Mesendoderm (in vitro differentiated cells): ENCODE measurements at regions not wholly inside any gene's neighbourhood (a gene's known extent, or its start where the extent isn't known, plus 50 kb on each side); places are given as distances from the start of the nearest gene placed in this dataset.

Source experiments
- DNase-seq: peaks from one replicate; pipeline ENCODE4 v3.0.0; 2013
- H2AK5ac ChIP-seq: 2 replicates; pipeline ENCODE4 v1.6.1; 2013; ENCODE audit warnings: low read length, inconsistent platforms
- H2BK120ac ChIP-seq: 2 replicates; pipeline ENCODE4 v1.6.1; 2013; ENCODE audit warnings: low read depth, mild to moderate bottlenecking, low read length, moderate library complexity, mixed read lengths
- H2BK15ac ChIP-seq: replicated peaks from 2 replicates; pipeline ENCODE4 v1.6.1; 2013; ENCODE audit warnings: low read depth, mild to moderate bottlenecking, moderate library complexity
- H2BK5ac ChIP-seq: 2 replicates; pipeline ENCODE4 v1.6.1; 2013; ENCODE audit warnings: low read length, inconsistent platforms
- H3K18ac ChIP-seq: 2 replicates; pipeline ENCODE4 v1.6.1; 2013; ENCODE audit warnings: mild to moderate bottlenecking, low read length, mixed read lengths
- H3K23ac ChIP-seq: one replicate; pipeline ENCODE4 v1.6.1; 2013; ENCODE audit warnings: low read length
- H3K27ac ChIP-seq: 2 replicates; pipeline ENCODE4 v1.5.1; 2013; ENCODE audit warnings: low read depth, mild to moderate bottlenecking, inconsistent platforms, low read length, moderate library complexity
- H3K27me3 ChIP-seq: 2 replicates; pipeline ENCODE4 v1.6.1; 2013; ENCODE audit warnings: low read length, control low read depth, mild to moderate bottlenecking, inconsistent platforms; ENCODE audit not compliant: insufficient read depth, poor library complexity
- H3K36me3 ChIP-seq: 2 replicates; pipeline ENCODE4 v1.6.1; 2013; ENCODE audit warnings: low read length, inconsistent platforms; ENCODE audit not compliant: control insufficient read depth, insufficient read depth
- H3K4ac ChIP-seq: one replicate; pipeline ENCODE4 v1.6.1; 2013; ENCODE audit warnings: low read depth, mild to moderate bottlenecking, low read length, moderate library complexity
- H3K4me1 ChIP-seq: 2 replicates; pipeline ENCODE4 v1.6.1; 2013; ENCODE audit warnings: low read depth, low read length, inconsistent platforms; ENCODE audit not compliant: control insufficient read depth
- H3K4me2 ChIP-seq: 2 replicates; pipeline ENCODE4 v1.6.1; 2013; ENCODE audit warnings: low read length
- H3K4me3 ChIP-seq: 2 replicates; pipeline ENCODE4 v1.5.1; 2013; ENCODE audit warnings: mild to moderate bottlenecking, low read length
- H3K56ac ChIP-seq: one replicate; pipeline ENCODE4 v1.6.1; 2013; ENCODE audit warnings: low read length
- H3K79me1 ChIP-seq: 2 replicates; pipeline ENCODE4 v1.6.1; 2013; ENCODE audit warnings: low read length, inconsistent platforms
- H3K79me2 ChIP-seq: 2 replicates; pipeline ENCODE4 v1.6.1; 2013; ENCODE audit warnings: mild to moderate bottlenecking, low read length; ENCODE audit not compliant: control insufficient read depth, insufficient read depth
- H3K9ac ChIP-seq: 2 replicates; pipeline ENCODE4 v1.6.1; 2013; ENCODE audit warnings: low read length, inconsistent platforms
- H4K5ac ChIP-seq: one replicate; pipeline ENCODE4 v1.6.1; 2013; ENCODE audit warnings: low read length
- H4K8ac ChIP-seq: one replicate; pipeline ENCODE4 v1.6.1; 2013; ENCODE audit warnings: low read depth, mild to moderate bottlenecking, control low read depth, low read length, moderate library complexity
- WGBS: extraction: QIAGEN DNeasy Blood & Tissue Kit; methylation state at CpG from one replicate; pipeline ENCODE4 v1.1.7; 2013; ENCODE audit warnings: low lambda C conversion rate, missing lambda C conversion rate; ENCODE audit not compliant: insufficient coverage; ENCODE audit errors: extremely low coverage; 5-methylcytosine and 5-hydroxymethylcytosine counted together

DNA sequence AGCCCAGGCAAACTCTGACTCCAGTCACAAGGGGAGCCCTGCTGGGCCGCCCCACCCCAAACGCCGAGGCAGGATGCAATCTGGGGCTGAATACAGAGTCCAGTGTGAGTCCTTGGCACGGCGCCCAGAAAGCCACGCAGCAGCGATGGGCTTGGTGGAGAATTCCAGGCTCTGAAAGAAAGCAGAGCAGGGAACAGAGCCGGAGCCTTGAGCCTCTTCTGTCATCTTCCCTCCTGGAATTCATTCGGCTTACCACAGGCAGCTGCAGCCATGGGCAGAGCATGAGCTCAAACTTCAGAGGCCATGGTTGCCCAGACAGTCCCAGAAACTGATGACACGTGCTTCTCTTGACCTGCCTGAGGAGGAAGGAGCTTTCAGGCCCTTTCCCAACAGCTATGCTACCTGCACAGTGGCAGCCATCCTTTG lies 441.1 kb upstream of the JARID2 start:
- H3K56ac ChIP-seq, result no peak overlapping the region
- no peak overlapping the region for H3K27ac ChIP-seq
- H4K5ac ChIP-seq, result no peak overlapping the region
- no peak overlapping the region for H3K4ac ChIP-seq
- no peak overlapping the region for H2BK15ac ChIP-seq
- no peaks in the 10 kb centered on the region for H3K36me3 ChIP-seq
- H3K79me2 ChIP-seq, result no peaks in the 10 kb centered on the region
- H3K27me3 ChIP-seq, result no peaks in the 10 kb centered on the region
- no peaks in the 10 kb centered on the region for H3K79me1 ChIP-seq
- no peak overlapping the region for H2BK5ac ChIP-seq
- H4K8ac ChIP-seq, result no peak overlapping the region
- no peak overlapping the region for H3K9ac ChIP-seq
- H2AK5ac ChIP-seq, result no peak overlapping the region
- H3K4me2 ChIP-seq, result no peak overlapping the region
- H3K18ac ChIP-seq, result no peak overlapping the region
- no peak for DNase-seq
- peak overlapping the region; percentile 6 for H3K23ac ChIP-seq
- H2BK120ac ChIP-seq, result no peak overlapping the region
- no CpG with 5 or more reads among the region's 10 CpGs for WGBS
- no peaks in the 10 kb centered on the region for H3K4me1 ChIP-seq
- H3K4me3 ChIP-seq, result no peak overlapping the region

DNA sequence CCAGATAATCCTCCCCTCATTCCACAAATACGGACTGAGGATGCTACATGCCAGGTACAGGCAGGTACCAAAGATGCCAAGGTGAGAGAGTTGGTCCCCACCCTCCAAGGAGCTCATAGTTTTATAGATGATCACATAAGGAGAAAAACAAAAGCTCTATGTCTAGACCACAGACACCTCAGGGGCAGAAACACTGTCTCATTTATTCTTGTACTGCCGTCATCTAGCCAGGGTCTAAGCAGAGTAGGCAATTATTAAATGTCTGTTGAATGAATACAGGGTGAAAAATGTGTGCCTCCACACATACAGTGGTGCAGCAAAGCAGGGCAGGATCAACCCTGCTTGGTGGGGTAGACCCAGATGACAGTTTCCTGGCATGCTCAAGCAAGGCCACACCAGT lies 439.8 kb upstream of the JARID2 start:
- Histone ChIP-seq H3K4me2 (no peak overlapping the region), H3K79me2 (no peaks in the 10 kb centered on the region), H3K56ac (no peak overlapping the region), H4K8ac (no peak overlapping the region), H2AK5ac (no peak overlapping the region), H3K79me1 (no peaks in the 10 kb centered on the region), H4K5ac (no peak overlapping the region), H3K27me3 (no peaks in the 10 kb centered on the region), H3K9ac (no peak overlapping the region), H3K18ac (no peak overlapping the region), H2BK5ac (no peak overlapping the region), H2BK120ac (no peak overlapping the region), H3K36me3 (no peaks in the 10 kb centered on the region), H3K4me3 (no peak overlapping the region), H3K4me1 (no peaks in the 10 kb centered on the region), H3K4ac (no peak overlapping the region), H3K23ac (no peak overlapping the region), H2BK15ac (no peak overlapping the region), H3K27ac (no peak overlapping the region)
- DNase-seq, result no peak
- WGBS, result no CpG with 5 or more reads among the region's 2 CpGs

DNA sequence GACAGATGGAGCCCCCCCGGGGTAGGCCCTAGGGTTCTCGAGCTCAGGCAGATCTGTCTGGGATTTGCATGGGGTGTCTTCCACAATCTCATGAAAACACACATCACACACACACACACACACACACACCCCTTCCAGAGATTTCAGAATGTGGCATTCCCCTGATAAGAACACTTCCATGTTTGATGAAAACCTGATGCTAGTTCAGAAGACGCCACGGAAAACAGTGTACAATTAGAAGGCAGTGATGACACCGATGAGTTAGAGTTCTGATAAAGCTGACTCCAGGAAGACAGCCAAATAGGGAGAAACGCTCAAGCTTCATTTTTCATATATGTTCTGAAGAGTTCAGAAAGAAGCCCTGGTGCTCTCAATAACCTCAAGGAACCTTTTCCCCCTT lies 438.7 kb upstream of the JARID2 start:
- no peak overlapping the region for H2BK15ac ChIP-seq
- H3K36me3 ChIP-seq, result no peaks in the 10 kb centered on the region
- H2BK5ac ChIP-seq, result no peak overlapping the region
- H4K5ac ChIP-seq, result no peak overlapping the region
- H3K56ac ChIP-seq, result no peak overlapping the region
- no CpG with 5 or more reads among the region's 6 CpGs for WGBS
- no peaks in the 10 kb centered on the region for H3K4me1 ChIP-seq
- no peak overlapping the region for H3K4me3 ChIP-seq
- H3K4ac ChIP-seq, result no peak overlapping the region
- no peaks in the 10 kb centered on the region for H3K79me1 ChIP-seq
- no peak overlapping the region for H3K23ac ChIP-seq
- no peak overlapping the region for H4K8ac ChIP-seq
- no peak overlapping the region for H3K4me2 ChIP-seq
- DNase-seq, result no peak
- H3K27ac ChIP-seq, result no peak overlapping the region
- H2BK120ac ChIP-seq, result no peak overlapping the region
- no peak overlapping the region for H2AK5ac ChIP-seq
- no peak overlapping the region for H3K9ac ChIP-seq
- H3K18ac ChIP-seq, result no peak overlapping the region
- no peaks in the 10 kb centered on the region for H3K27me3 ChIP-seq
- no peaks in the 10 kb centered on the region for H3K79me2 ChIP-seq

DNA sequence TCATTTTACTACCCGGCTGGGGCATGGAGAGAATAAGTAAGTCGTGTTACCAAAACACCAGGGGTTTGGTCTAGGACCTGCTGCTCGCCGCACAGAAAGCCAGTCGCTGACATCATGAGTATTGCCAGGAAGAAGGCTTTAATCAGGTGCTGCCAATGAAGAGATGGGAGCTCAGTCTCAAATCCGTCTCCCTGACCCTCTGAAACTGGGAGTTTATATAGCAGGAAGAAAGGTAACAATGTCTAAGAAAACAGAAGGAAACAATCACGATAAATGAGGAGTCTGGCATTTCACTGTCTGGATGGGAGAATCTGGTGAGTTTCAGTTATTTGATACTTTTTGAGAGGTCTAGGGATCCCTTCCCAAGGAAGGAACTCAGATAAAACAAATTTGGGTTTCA lies 437.9 kb upstream of the JARID2 start:
- H3K4ac ChIP-seq, result no peak overlapping the region
- no peak overlapping the region for H3K4me2 ChIP-seq
- H2BK120ac ChIP-seq, result no peak overlapping the region
- H3K27ac ChIP-seq, result no peak overlapping the region
- WGBS, result no CpG with 5 or more reads among the region's 7 CpGs
- H3K18ac ChIP-seq, result no peak overlapping the region
- no peaks in the 10 kb centered on the region for H3K36me3 ChIP-seq
- H2BK5ac ChIP-seq, result no peak overlapping the region
- no peaks in the 10 kb centered on the region for H3K27me3 ChIP-seq
- no peak overlapping the region for H3K56ac ChIP-seq
- H4K8ac ChIP-seq, result no peak overlapping the region
- H2AK5ac ChIP-seq, result no peak overlapping the region
- no peak overlapping the region for H3K9ac ChIP-seq
- no peak for DNase-seq
- H3K4me1 ChIP-seq, result no peaks in the 10 kb centered on the region
- no peak overlapping the region for H4K5ac ChIP-seq
- no peaks in the 10 kb centered on the region for H3K79me2 ChIP-seq
- no peaks in the 10 kb centered on the region for H3K79me1 ChIP-seq
- no peak overlapping the region for H3K4me3 ChIP-seq
- no peak overlapping the region for H2BK15ac ChIP-seq
- no peak overlapping the region for H3K23ac ChIP-seq

DNA sequence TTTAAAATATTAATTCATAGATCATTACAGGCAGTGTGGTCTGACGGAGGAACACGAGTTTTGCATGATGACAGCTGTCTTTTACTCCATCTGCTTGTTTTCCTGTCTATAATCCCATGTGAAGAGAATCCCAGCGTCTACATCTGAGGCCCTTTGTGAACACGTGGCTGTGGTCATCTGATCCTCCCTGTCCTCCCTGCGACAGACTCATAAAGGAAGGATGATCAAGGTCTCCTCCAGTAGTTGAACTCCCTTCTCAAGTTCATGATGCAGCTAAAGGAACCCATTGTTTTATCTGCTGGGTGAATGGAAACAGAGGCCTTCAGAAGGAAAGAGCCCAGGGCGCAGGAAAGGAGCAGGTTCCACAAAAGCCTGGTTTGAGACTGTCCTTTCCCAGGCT lies 435.8 kb upstream of the JARID2 start:
- WGBS, result no CpG with 5 or more reads among the region's 6 CpGs
- no peaks in the 10 kb centered on the region for H3K79me1 ChIP-seq
- H3K9ac ChIP-seq, result no peak overlapping the region
- no peak overlapping the region for H2BK15ac ChIP-seq
- H3K36me3 ChIP-seq, result no peaks in the 10 kb centered on the region
- no peak overlapping the region for H2BK120ac ChIP-seq
- H3K4me1 ChIP-seq, result no peaks in the 10 kb centered on the region
- no peaks in the 10 kb centered on the region for H3K27me3 ChIP-seq
- H3K23ac ChIP-seq, result no peak overlapping the region
- no peak overlapping the region for H4K5ac ChIP-seq
- no peak overlapping the region for H3K18ac ChIP-seq
- no peak overlapping the region for H2AK5ac ChIP-seq
- H4K8ac ChIP-seq, result no peak overlapping the region
- H2BK5ac ChIP-seq, result no peak overlapping the region
- no peak overlapping the region for H3K27ac ChIP-seq
- DNase-seq, result no peak
- no peak overlapping the region for H3K4me3 ChIP-seq
- no peak overlapping the region for H3K4me2 ChIP-seq
- no peaks in the 10 kb centered on the region for H3K79me2 ChIP-seq
- no peak overlapping the region for H3K4ac ChIP-seq
- H3K56ac ChIP-seq, result no peak overlapping the region

DNA sequence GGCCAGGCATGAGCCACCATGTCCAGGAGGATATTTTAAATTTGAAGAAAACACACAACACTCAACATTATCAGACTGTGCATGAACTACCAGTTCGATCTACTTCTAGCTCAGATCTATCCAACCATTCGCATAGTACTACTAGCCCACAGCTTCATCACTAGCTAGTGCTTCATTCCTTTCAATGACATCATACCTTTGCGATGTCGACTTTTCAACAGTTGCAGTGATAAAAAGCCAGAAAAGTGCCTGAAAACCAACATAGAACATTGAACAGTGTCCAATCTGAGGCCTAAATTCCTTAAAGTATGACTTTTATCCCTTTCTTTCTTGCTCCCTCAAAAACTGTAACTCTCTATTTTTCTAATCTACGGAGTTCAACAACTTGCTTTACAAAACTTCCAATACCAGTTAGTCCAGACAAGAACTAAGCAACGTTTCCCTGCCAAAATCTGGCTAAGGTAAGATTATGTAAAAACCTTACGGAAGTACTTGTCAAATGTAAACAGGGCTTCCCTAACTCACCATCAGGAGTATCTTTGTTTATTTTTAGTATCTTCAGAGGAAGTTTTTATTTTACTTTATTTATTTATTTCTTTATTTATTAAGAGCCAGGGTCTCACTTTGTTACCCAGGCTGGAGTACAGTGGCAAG lies 434.0 kb upstream of the JARID2 start:
- no peak for DNase-seq
- Histone ChIP-seq H4K5ac (no peak overlapping the region), H3K18ac (no peak overlapping the region), H3K27me3 (no peaks in the 10 kb centered on the region), H2BK15ac (no peak overlapping the region), H3K4me3 (no peak overlapping the region), H2BK5ac (no peak overlapping the region), H2AK5ac (no peak overlapping the region), H3K4me2 (no peak overlapping the region), H2BK120ac (no peak overlapping the region), H3K4me1 (no peaks in the 10 kb centered on the region), H3K79me2 (no peaks in the 10 kb centered on the region), H3K23ac (no peak overlapping the region), H3K79me1 (no peaks in the 10 kb centered on the region), H3K56ac (no peak overlapping the region), H3K9ac (no peak overlapping the region), H4K8ac (no peak overlapping the region), H3K4ac (no peak overlapping the region), H3K36me3 (no peaks in the 10 kb centered on the region), H3K27ac (no peak overlapping the region)
- WGBS, result no CpG with 5 or more reads among the region's 7 CpGs
